HEK293T (cell line): ENCODE measurements at regions not wholly inside any gene's neighbourhood (a gene's known extent, or its start where the extent isn't known, plus 50 kb on each side); places are given as distances from the start of the nearest gene placed in this dataset.

Experiments used
- CTCF ChIA-PET: fragments of 350-600 bp; formaldehyde crosslinking; extraction: SDS; loops from one replicate; lab custom pipeline; 2021; ENCODE audit warnings: antibody characterized with exemption, inconsistent platforms; lab: Yijun Ruan, JAX
- POLR2A ChIA-PET: fragments of 350-600 bp; formaldehyde crosslinking; extraction: SDS; loops from one replicate; lab custom pipeline; 2020; ENCODE audit warnings: antibody characterized with exemption, inconsistent platforms; lab: Yijun Ruan, JAX
- DNase-seq: peaks from one replicate; pipeline ENCODE4 v3.0.0; 2012; ENCODE audit warnings: mixed read lengths; ENCODE audit errors: extremely low spot score
- ARNT ChIP-seq: fragments of 450-650 bp; IDR thresholded peaks from 2 replicates; pipeline ENCODE4 v1.6.1; 2017; ENCODE audit warnings: mild to moderate bottlenecking
- BHLHE40 ChIP-seq: fragments of 450-650 bp; IDR thresholded peaks from 2 replicates; pipeline ENCODE4 v1.6.1; 2016; ENCODE audit warnings: mild to moderate bottlenecking, moderate library complexity, borderline replicate concordance
- CTBP1 ChIP-seq: fragments of 450-650 bp; IDR thresholded peaks from 2 replicates; pipeline ENCODE4 v1.6.1; 2016; ENCODE audit warnings: borderline replicate concordance
- ELF4 ChIP-seq: fragments of 450-650 bp; IDR thresholded peaks from 2 replicates; pipeline ENCODE4 v1.6.1; 2017; ENCODE audit warnings: antibody characterized with exemption
- FOXA1 ChIP-seq: fragments of 450-650 bp; IDR thresholded peaks from 2 replicates; pipeline ENCODE4 v1.6.1; 2016; ENCODE audit warnings: mild to moderate bottlenecking
- FOXK2 ChIP-seq: fragments of 450-650 bp; IDR thresholded peaks from 2 replicates; pipeline ENCODE4 v1.6.1; 2016; ENCODE audit warnings: mild to moderate bottlenecking
- FOXM1 ChIP-seq: fragments of 450-650 bp; IDR thresholded peaks from 2 replicates; pipeline ENCODE4 v1.6.1; 2017; ENCODE audit warnings: mild to moderate bottlenecking, borderline replicate concordance
- HDGF ChIP-seq: fragments of 450-650 bp; IDR thresholded peaks from 2 replicates; pipeline ENCODE4 v1.6.1; 2017; ENCODE audit warnings: antibody characterized with exemption, borderline replicate concordance
- L3MBTL2 ChIP-seq: fragments of 450-650 bp; conservative IDR thresholded peaks from 2 replicates; pipeline ENCODE4 v1.6.1; 2016; ENCODE audit warnings: mild to moderate bottlenecking
- LEF1 ChIP-seq: fragments of 450-650 bp; IDR thresholded peaks from 2 replicates; pipeline ENCODE4 v1.6.1; 2017; ENCODE audit warnings: mild to moderate bottlenecking, borderline replicate concordance
- NFRKB ChIP-seq: fragments of 450-650 bp; IDR thresholded peaks from 2 replicates; pipeline ENCODE4 v1.6.1; 2016; ENCODE audit warnings: mild to moderate bottlenecking, moderate library complexity
- PKNOX1 ChIP-seq: fragments of 450-650 bp; IDR thresholded peaks from 2 replicates; pipeline ENCODE4 v1.6.1; 2016
- SP1 ChIP-seq: fragments of 450-650 bp; IDR thresholded peaks from 2 replicates; pipeline ENCODE4 v1.6.1; 2017
- SUZ12 ChIP-seq: fragments of 450-650 bp; IDR thresholded peaks from 2 replicates; pipeline ENCODE4 v1.6.1; 2016; ENCODE audit warnings: mild to moderate bottlenecking
- TARDBP ChIP-seq: fragments of 450-650 bp; IDR thresholded peaks from 2 replicates; pipeline ENCODE4 v1.6.1; 2016
- ZNF384 ChIP-seq: fragments of 450-650 bp; IDR thresholded peaks from 2 replicates; pipeline ENCODE4 v1.6.1; 2016

GRCh38 chr6:139508023-139508422, 133.6 kb upstream of the CITED2 start:
- TF ChIP-seq L3MBTL2, result no peak
- no peak for TF ChIP-seq ZNF384
- TF ChIP-seq TARDBP, result no peak
- no peak for TF ChIP-seq ARNT
- TF ChIP-seq BHLHE40, result no peak
- no peak for TF ChIP-seq FOXM1
- no peak for TF ChIP-seq FOXK2
- no peak for TF ChIP-seq FOXA1
- no peak for TF ChIP-seq SUZ12
- no peak for TF ChIP-seq HDGF
- TF ChIP-seq ELF4, result no peak
- POLR2A ChIA-PET, result no interaction called here
- CTCF ChIA-PET, result interaction anchor here (0.6 kb wide), 1 partner anchor 387 kb away, joined by 3 read pairs; no protein-coding TSS in a partner anchor
- no peak for DNase-seq

- POLR2A ChIA-PET, result no interaction called here
- DNase-seq, result no peak
- TF ChIP-seq LEF1 (no peak), BHLHE40 (no peak), HDGF (no peak), NFRKB (no peak), SP1 (no peak)
- CTCF ChIA-PET, result no interaction called here
Measured at GRCh38 chr6:139500977-139501376, 126.5 kb upstream of the CITED2 start.

- CTCF ChIA-PET, result no interaction called here
- TF ChIP-seq LEF1, result no peak
- no peak for TF ChIP-seq CTBP1
- TF ChIP-seq FOXA1, result no peak
- no peak for TF ChIP-seq BHLHE40
- no peak for TF ChIP-seq ZNF384
- TF ChIP-seq HDGF, result no peak
- TF ChIP-seq FOXM1, result no peak
- TF ChIP-seq TARDBP, result no peak
- no peak for TF ChIP-seq SUZ12
- TF ChIP-seq L3MBTL2, result no peak
- TF ChIP-seq FOXK2, result no peak
- no peak for TF ChIP-seq NFRKB
- POLR2A ChIA-PET, result no interaction called here
- DNase-seq, result no peak
Measured at GRCh38 chr6:139498715-139499114, 124.3 kb upstream of the CITED2 start.

GRCh38 chr6:139497345-139497961, 123.0 kb upstream of the CITED2 start:
- CTCF ChIA-PET, result no interaction called here

GRCh38 chr6:139496654-139497344, 122.4 kb upstream of the CITED2 start:
- ChIA-PET CTCF (no interaction called here), POLR2A (no interaction called here)
- TF ChIP-seq PKNOX1 (no peak), NFRKB (no peak), TARDBP (no peak)
- no peak for DNase-seq

More at GRCh38 chr6:139497345-139497961, 123.0 kb upstream of the CITED2 start:
- POLR2A ChIA-PET, result no interaction called here
- TF ChIP-seq PKNOX1, result no peak
- no peak for TF ChIP-seq BHLHE40
- TF ChIP-seq LEF1, result no peak
- no peak for TF ChIP-seq FOXM1
- TF ChIP-seq ARNT, result no peak
- TF ChIP-seq NFRKB, result no peak
- TF ChIP-seq TARDBP, result no peak
- no peak for TF ChIP-seq CTBP1
- no peak for TF ChIP-seq SUZ12
- TF ChIP-seq ZNF384, result no peak
- no peak for DNase-seq

- POLR2A ChIA-PET, result no interaction called here
- TF ChIP-seq HDGF (no peak), BHLHE40 (no peak), TARDBP (no peak), CTBP1 (no peak), L3MBTL2 (no peak), ELF4 (no peak), PKNOX1 (no peak), SP1 (no peak), NFRKB (no peak), FOXK2 (no peak), FOXA1 (no peak), SUZ12 (no peak), ARNT (no peak), FOXM1 (no peak), LEF1 (no peak), ZNF384 (no peak)
- CTCF ChIA-PET, result no interaction called here
- no peak for DNase-seq
Measured at GRCh38 chr6:139494376-139494990, 120.0 kb upstream of the CITED2 start.
